Activated CD4-positive, alpha-beta T cell treated with anti-CD3 and anti-CD28 coated beads, Interleukin-2, amount 50 U/mL, for 48 hours (primary cell): ENCODE measurements at regions not wholly inside any gene's neighbourhood (a gene's known extent, or its start where the extent isn't known, plus 50 kb on each side); places are given as distances from the start of the nearest gene placed in this dataset.
"Not testable (repeated sequence)": the region's sequence is repeated elsewhere in the genome, so short reads cannot be mapped to it uniquely, and the experiment has no call there.

Experiments
- DNase-seq, 2 experiments: peaks; one replicate each; pipeline ENCODE4 v3.0.0-alpha.2; 2020

DNA sequence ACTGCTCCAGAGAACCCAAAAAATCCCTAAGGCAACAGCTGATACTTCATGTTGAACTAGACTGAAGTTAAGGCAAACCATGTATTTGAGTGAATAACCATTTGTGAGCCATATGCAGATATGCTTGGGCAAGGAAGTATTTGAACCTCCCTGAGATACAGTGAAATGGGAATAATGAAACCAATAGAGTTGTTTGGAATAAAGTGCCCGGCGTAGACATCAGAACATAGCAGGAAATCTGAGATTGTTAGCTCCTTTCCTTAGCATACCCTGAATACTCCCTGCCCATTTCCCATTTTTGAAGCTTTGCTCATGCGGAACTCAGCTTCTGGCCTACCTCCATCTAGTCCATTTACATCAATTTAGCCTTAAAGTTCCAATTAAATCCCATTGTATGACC is 611.9 kb downstream of the EFNA5 start:
- no peak for DNase-seq

- DNase-seq: no peak
Measured at GRCh38 chr5:107058235-107058634, 612.5 kb downstream of the EFNA5 start.

DNA sequence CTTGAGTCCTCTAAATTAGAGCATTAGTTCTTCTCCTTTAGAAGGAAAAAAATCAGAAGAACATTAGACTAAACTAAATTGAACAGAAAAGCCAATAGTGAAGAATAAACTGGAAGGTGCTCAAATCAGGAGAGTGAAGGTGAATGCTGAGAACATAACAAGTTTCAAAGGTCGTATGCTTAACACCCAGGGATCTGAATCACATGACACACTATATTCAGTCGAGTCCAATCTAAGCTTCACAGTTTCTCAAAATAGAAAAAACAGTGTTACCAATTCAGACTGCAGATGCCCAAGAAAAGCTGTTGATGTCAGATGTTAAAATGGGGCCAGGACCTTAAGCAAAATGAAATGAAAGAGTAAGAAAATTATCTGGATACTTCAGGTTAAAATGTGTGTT is 614.5 kb downstream of the EFNA5 start:
- no peak for DNase-seq

GRCh38 chr5:107047048-107047447 is 623.7 kb downstream of the EFNA5 start:
- DNase-seq: no peak

DNA sequence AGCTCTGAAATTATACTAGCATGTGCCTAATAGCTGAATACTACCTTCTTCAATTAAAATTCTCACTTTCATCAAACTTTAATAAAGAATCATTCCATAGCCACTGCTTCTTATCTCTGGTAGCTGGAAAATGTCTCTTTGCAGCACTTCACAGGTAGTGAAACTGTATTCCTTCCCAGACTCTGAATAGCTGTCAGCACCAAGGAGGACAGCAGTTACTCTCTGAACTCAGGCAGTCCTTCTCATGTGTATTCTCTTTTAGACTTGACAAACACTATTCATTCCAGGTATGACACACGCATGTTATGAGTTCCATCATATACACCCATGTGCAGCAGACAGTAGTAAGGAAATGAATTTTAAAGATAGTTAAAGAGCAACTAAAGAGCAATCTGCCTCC is 627.1 kb downstream of the EFNA5 start:
- DNase-seq: no peak

GRCh38 chr5:107040907-107041306 is 629.8 kb downstream of the EFNA5 start:
- DNase-seq: no peak

- no peak for DNase-seq
Measured at GRCh38 chr5:107032629-107033028, 638.1 kb downstream of the EFNA5 start.

DNA sequence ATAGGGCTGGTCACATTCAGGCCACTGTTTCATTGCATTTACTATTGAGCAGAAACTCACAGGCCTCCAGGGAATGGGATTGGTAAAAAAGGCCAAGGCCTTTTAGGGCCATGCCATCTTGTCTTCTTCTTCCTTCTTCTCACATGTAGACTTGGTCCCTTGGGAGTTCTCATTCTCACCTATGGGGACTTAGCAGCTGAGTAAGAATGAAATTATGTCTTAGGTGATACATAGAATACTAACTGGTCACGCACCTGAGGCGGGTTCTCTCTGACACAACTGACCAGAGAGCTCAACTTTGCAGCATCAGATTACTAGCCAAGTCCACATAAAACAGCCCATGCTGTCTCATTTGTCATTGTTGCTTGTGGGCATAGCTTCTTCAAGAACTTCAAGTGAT is 641.8 kb downstream of the EFNA5 start:
- no peak for DNase-seq

GRCh38 chr5:107025712-107026497 is 644.8 kb downstream of the EFNA5 start:
- no peak for DNase-seq

DNA sequence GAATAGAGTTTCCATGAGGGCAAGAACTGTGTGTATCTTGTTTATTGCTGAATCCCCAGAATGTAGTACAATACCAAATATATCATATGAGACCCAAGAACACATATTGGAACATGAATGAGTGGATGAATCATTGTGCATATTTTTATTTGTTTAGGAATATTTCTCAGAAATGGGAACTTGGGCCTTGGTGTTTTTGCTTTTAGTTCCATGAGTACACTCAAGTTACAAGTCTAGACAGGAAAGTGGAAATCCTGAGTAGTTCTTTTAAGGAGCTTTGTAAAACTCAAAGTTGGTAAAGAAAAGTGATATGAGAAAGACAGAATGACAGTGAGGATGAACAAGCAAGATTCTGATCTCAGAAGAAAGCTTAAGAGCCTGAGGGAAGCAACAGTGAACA is 647.0 kb downstream of the EFNA5 start:
- DNase-seq: no peak

DNA sequence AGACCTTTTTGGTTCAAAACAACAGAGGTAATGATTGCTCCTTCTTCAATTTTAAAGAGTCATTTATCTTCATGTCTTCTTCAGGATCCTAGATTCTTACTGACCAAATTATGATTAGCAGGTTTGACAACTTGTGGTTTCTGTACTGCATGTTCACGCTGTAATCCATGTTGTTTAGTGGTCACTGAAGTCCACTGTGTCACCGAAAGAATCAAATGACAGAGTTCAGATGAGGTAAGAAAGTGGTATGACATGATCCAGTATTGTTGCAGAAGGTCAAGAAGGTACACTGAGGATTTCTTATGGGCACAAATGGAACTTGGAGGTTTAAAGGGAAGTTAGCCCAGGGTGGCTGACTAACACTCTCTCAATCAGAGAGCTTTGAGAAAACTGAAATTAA is 649.2 kb downstream of the EFNA5 start:
- DNase-seq: no peak

GRCh38 chr5:107020626-107021025 is 650.1 kb downstream of the EFNA5 start:
- no peak for DNase-seq

DNA sequence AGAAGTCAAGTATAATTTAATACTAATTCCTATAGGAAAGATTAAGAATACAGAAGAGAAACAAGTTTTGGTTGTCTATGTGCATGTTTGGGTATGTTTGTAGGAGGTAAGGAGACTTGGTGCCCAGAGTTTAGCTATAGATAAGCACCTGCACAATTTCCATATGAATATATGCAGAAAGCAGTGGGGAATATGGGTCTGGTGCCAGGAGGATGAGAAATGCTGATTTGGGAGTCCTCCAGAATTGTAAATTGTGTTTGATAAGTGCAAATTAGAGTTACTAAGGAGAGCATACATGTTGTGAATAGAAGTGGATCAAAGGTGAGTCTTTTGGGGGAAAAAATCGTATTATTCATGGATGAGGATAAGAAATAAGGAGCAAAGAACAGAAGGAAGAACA is 653.1 kb downstream of the EFNA5 start:
- DNase-seq: no peak

- DNase-seq: no peak
Measured at GRCh38 chr5:107012371-107012770, 658.4 kb downstream of the EFNA5 start.

GRCh38 chr5:107011605-107012004 is 659.1 kb downstream of the EFNA5 start:
- DNase-seq: no peak

DNA sequence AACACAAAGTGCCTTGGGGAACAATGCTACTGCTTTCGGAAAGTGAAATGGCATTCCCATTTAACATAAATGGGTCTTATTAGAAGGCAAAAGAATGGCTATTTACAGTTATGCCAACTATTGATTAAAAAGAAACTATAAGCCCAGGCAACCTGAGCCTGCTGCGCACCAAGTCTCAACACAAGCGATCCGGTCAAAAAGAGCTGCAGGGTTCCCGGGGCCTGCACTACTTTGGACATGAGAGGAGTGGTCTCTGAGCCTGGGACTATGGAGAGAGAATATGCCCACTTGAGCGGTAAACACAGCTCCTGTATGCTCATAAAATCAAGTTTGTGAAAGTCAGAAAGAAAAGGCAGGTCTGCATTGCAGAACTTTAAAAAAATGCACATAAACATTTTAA is 660.7 kb downstream of the EFNA5 start:
- no peak for DNase-seq

DNA sequence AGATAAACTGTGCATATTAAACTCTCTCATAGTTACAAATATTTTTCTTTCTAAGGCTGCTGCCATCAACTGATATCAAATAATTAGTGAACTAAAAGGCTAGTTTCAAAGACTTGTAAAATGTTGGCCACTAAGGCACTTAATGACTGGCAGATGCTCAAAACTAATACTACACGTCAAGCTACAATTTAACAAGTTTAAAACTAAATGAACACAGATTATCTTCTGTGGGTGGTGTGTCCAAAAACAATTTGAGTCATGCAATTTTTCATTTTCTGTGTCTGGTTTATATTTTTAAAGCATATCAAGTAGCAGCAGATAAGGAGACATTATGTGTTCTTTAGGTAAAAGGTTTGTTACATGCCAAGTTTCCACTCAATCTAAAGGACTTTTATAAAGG is 665.1 kb downstream of the EFNA5 start:
- DNase-seq: no peak

DNA sequence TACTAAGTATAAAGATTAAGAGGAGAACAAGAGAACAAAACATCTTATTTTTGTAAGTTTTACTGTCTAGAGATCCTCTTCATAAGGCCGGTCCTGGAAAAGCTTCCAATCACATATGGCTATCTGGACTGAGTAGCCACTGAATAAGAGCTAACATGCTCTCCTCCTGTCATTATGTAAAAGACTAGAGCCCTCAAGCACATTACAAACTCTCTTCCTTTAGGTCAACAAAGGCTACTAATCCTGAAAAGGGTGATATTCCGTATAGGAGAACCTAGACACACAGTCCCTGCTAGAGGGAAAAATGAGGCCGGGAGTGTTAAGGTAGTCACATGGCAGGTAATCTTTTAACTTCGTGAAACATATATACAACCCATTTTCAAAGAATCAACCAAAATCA is 665.6 kb downstream of the EFNA5 start:
- DNase-seq: no peak

DNA sequence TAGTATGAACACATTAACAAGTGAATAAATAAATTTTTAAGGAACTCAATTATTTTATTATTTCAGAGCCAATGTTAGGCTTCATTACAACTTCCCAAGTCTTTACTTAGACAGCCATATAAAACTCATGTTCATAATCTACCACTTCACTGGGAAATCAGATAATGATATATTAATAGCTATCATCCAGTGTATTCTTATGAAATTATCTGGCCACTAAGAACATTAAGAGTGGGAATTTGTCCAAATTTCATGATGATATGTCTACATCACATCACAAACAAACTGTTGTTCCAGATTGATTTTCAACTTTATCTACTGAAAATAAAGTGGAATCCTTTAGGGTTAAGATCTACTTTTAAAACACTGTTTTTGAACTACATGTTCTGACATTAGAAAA is 668.6 kb downstream of the EFNA5 start:
- DNase-seq: no peak

GRCh38 chr5:106999506-106999905 is 671.2 kb downstream of the EFNA5 start:
- DNase-seq: not testable (repeated sequence)

GRCh38 chr5:106986006-106986405 is 684.7 kb downstream of the EFNA5 start:
- no peak for DNase-seq

GRCh38 chr5:106985174-106985573 is 685.6 kb downstream of the EFNA5 start:
- DNase-seq: no peak

- not testable (repeated sequence) for DNase-seq
Measured at GRCh38 chr5:106979178-106979577, 691.6 kb downstream of the EFNA5 start.

GRCh38 chr5:106978582-106979165 is 692.1 kb downstream of the EFNA5 start:
- DNase-seq: not testable (repeated sequence)

- no peak for DNase-seq
Measured at GRCh38 chr5:106976363-106976762, 694.4 kb downstream of the EFNA5 start.
